GM10266 (cell line): ENCODE measurements at regions not wholly inside any gene's neighbourhood (a gene's known extent, or its start where the extent isn't known, plus 50 kb on each side); places are given as distances from the start of the nearest gene placed in this dataset.

Experiments
- DNase-seq: peaks from one replicate; pipeline ENCODE4 v3.0.0; 2012; ENCODE audit errors: extremely low spot score
- CTCF ChIP-seq: IDR thresholded peaks from 2 replicates; pipeline ENCODE4 v1.5.1; 2012; ENCODE audit warnings: mild to moderate bottlenecking, low read depth; ENCODE audit not compliant: control insufficient read depth, insufficient read depth; ENCODE audit errors: missing control alignments

- TF ChIP-seq CTCF: no peak
- no peak for DNase-seq
These were observed 1133.1 kb upstream of the ACO1 start for GRCh38 chr9:31251386-31251785.

- DNase-seq: no peak
- TF ChIP-seq CTCF: no peak
These were observed 1130.4 kb upstream of the ACO1 start for GRCh38 chr9:31253800-31254762.

GRCh38 chr9:31255211-31255610, 1129.2 kb upstream of the ACO1 start:
- TF ChIP-seq CTCF: no peak
- no peak for DNase-seq

- TF ChIP-seq CTCF: no peak
- no peak for DNase-seq
These were observed 1124.6 kb upstream of the ACO1 start for GRCh38 chr9:31259824-31260223.

GRCh38 chr9:31272456-31273295, 1111.8 kb upstream of the ACO1 start:
- TF ChIP-seq CTCF: no peak
- no peak for DNase-seq

GRCh38 chr9:31275419-31275818, 1109.0 kb upstream of the ACO1 start:
- TF ChIP-seq CTCF: no peak

DNA sequence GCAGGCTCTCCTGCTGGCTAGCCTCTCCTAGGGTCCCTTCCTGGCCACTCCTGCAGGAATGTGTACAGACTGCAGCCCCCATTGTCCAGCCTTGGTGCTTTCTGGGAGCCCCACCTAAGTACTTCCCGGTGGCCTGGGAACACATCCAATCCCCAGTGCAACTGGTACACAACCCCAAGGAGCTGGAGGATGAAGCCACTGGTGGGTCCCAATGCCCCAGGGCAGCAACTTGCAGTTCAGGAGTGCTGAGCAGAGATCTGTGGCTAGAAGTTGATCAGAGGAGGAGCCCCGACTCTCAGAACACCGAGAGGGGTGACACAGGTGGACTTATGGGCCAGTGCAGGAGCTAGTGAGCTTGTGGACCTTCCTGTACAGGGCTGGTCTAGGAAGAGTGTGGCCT, 1093.7 kb upstream of the ACO1 start:
- DNase-seq: no peak
- no peak for TF ChIP-seq CTCF

More at GRCh38 chr9:31275419-31275818, 1109.0 kb upstream of the ACO1 start:
- no peak for DNase-seq
